Pulmonary artery endothelial cell (primary cell): ENCODE measurements at regions not wholly inside any gene's neighbourhood (a gene's known extent, or its start where the extent isn't known, plus 50 kb on each side); places are given as distances from the start of the nearest gene placed in this dataset.

Source experiments
- DNase-seq: peaks from one replicate; pipeline ENCODE4 v3.0.0-alpha.2; 2011; ENCODE audit warnings: low read depth, low spot score

- DNase-seq = no peak
These were observed 94.2 kb downstream of the TMEM174 start for GRCh38 chr5:73266925-73267765.

GRCh38 chr5:73266176-73266738 lies 93.3 kb downstream of the TMEM174 start:
- no peak for DNase-seq

DNA sequence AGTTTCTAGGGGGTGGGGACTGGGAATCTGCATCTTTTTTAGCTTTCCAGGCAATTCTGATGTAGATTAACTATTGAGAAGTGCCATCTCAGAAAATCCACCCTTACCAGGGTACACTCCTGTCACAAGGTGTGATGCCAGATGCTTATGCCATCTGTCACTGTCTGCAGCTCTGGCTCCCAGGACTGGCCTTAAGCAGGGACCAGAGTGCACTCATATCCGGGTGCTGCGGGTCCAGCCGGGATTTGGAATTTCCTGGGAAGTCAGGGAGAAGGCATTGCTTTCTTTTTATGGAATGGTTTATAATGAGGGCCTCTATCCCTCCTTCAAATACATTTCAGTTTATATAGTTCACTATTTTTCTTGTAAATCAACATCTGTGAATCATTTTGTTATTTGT lies 92.6 kb downstream of the TMEM174 start:
- no peak for DNase-seq

DNA sequence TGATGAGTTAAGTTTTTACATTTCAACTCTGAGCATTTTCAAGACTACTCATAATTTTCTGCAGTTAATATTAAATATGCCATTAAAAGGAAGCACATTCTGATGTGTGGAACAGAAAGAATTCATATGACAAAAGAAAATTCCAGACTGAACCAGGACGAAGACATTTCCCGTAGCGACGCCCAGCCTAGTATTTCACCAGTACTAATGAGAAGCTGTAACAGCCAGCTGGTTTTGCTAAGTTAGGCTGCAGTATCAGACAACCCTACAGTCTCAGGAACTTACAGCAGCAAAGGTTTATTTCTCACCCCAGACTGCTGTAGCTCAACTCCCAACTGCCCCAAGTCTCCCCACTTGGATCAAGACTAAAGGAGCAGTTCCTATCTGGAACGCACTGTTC lies 91.6 kb downstream of the TMEM174 start:
- no peak for DNase-seq

DNA sequence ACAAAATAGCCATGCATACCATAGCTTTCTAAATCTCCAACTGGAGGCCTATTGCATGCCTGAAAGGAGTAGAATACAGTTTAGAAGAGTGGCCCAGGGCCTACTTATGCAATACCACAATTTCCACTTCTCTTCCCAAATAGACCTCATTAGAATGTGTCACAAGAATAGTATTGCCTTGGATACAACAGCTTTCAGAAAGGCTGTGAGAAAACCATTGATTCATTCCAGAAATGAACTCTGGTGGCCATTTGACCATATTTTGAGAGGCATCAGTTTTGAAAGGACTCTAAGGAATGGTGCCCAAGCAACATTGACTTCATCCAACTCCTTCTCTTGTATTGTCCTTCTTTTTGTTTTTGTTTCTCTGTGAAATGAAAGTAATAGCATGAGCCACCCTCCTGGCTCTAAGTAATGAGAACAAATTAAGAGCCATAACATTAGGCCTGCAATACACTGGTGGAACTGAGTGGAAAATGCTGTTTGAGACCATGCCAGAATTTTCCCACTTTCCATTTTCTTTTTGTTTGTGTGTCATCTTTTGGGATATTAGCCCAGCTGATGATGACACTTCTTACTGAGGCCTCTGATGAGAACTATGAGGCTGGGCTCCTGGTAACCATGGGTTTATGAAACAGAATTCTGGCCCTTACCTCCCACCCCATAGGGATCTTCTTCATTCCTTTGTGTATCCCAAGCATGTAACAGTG lies 90.2 kb downstream of the TMEM174 start:
- no peak for DNase-seq

- no peak for DNase-seq
These were observed 83.9 kb downstream of the TMEM174 start for GRCh38 chr5:73256862-73257261.

- no peak for DNase-seq
These were observed 83.5 kb downstream of the TMEM174 start for GRCh38 chr5:73256462-73256861.

DNA sequence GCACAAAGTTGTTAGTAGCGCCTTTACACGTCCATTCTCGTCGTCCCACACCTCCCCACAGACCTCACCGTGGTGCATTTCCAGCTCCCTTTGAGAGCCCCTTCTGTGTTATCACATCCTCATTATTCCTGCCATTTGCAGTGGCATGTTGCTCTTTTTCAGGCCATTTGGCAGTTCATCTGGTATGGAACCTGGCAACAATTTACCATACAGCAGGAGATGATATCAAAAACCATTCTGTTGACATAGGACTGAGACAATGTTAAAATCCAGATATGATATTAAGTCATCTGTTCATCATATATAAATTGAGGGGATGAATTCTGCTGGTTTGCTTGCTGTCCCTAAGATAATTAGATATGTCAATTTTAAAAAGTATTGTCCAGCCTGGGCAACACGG lies 83.0 kb downstream of the TMEM174 start:
- DNase-seq = no peak

- DNase-seq = no peak
These were observed 81.6 kb downstream of the TMEM174 start for GRCh38 chr5:73254642-73255041.

- DNase-seq = no peak
These were observed 80.2 kb downstream of the TMEM174 start for GRCh38 chr5:73253047-73253660.

- no peak for DNase-seq
These were observed 77.7 kb downstream of the TMEM174 start for GRCh38 chr5:73250645-73251044.

DNA sequence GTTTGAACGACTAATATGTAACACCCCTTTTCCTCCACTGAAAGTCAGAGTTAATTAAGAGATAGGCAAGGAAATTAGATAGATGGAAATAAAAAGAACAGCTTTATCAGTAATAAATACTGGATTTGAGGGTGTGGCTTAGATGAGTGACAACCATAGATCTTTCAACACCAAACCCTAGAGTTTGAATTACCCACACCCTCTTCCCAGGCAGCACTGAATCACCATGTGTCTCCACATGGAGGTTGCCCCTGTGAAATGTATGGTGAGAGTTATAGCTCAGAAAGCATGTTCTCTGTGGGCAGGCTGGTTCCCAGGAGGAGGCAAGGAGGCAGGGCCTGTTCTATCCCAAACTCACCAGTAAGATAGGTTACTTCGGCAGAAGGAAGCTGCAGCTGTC lies 69.7 kb downstream of the TMEM174 start:
- no peak for DNase-seq

- DNase-seq = no peak
These were observed 65.9 kb downstream of the TMEM174 start for GRCh38 chr5:73238873-73239272.

- DNase-seq = no peak
These were observed 63.6 kb downstream of the TMEM174 start for GRCh38 chr5:73236541-73237128.

DNA sequence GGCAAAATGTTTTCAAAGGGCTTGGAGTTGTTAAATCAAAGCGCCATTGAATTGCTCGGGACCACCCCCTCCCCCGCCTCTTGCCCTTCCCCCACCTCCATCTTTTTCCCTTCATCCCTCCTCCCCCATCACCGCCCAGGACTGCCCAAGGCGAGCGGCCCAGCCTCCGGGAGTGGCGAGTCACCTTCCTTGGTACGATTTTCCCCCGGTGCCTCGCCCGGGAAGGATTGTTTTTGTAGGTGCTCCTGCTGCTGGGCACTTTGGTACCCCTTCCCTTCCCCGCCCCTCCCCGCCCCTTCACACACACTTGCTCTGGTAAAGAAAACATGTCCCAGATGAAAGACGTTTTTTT lies 61.2 kb downstream of the TMEM174 start:
- no peak for DNase-seq

GRCh38 chr5:73233461-73234203 lies 60.6 kb downstream of the TMEM174 start:
- DNase-seq = no peak

DNA sequence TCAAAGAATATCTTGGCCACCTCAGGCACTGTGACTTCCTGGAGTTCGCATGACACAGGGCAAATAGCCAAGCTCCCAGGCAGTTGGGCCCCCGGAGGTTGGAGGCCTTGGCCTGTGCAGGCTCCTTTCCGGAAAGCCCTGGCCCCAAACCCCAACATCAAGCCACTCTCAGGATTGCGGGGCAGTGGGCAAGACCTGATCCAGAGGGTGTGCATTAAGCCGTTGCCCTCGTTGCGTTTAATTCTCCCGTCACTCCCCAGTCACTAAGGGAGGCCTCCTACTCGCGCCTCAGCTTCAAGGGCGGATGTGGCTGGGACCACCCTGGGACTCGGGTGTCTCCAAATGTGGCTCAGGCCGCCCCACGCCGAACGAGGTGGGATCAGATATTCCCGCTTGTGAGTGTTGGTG lies 60.1 kb downstream of the TMEM174 start:
- no peak for DNase-seq

DNA sequence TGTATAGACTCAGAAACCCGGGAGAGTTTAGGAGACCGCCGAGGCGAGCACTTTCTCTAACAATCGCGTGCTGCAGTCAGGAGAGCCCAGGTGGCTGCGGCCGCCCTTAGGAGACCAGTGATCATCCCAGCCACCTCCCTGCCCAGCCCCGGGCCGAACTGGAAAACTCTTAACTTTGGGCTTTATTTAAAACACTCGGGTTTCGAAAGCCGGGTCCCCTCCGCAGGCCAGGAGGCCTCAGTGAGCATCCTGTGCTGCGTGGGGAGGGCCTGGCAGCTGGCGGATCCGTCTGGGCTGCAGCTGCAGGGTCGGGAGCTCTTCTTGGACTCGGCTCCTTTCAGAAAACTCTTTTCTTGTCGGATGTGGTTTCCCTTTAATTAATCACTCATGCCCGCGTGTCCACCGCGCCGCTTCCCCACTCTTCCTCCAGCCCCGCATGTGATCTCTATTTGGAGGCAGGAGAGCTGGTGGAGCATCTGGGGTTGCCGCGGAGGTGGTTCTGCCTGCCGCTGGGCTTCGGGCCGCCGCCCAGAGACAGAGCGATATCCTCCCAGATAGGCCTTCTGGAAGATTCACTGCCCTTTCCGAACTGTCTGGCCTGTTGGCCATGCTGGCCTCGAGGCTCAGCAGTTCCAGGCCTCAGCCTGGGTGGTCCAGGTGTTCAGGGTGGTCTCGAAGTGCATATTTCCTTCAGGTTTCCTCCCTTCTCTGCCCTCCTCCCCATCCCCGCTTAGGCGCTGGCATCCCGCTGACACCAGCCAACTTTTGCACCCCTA lies 59.5 kb downstream of the TMEM174 start:
- DNase-seq = no peak

GRCh38 chr5:73231246-73231778 lies 58.3 kb downstream of the TMEM174 start:
- DNase-seq = no peak
